H9 (cell line): ENCODE measurements at regions not wholly inside any gene's neighbourhood (a gene's known extent, or its start where the extent isn't known, plus 50 kb on each side); places are given as distances from the start of the nearest gene placed in this dataset.

Experiments used
- DNase-seq: peaks from one replicate; pipeline ENCODE4 v3.0.0-alpha.2; 2017
- H2AFZ ChIP-seq: one replicate; pipeline ENCODE4 v1.6.1; 2013; ENCODE audit warnings: mild to moderate bottlenecking, low read length, control low read depth, moderate library complexity
- H2AK5ac ChIP-seq: 2 replicates; pipeline ENCODE4 v1.6.1; 2013; ENCODE audit warnings: low read length, control low read depth, mixed read lengths; ENCODE audit not compliant: insufficient read length
- H2BK120ac ChIP-seq: one replicate; pipeline ENCODE4 v1.6.1; 2013; ENCODE audit warnings: low read depth, mild to moderate bottlenecking, low read length, control low read depth, inconsistent platforms; ENCODE audit not compliant: poor library complexity, severe bottlenecking
- H2BK12ac ChIP-seq: 2 replicates; pipeline ENCODE4 v1.6.1; 2013; ENCODE audit warnings: low read length, control low read depth, mixed read lengths, low read depth; ENCODE audit not compliant: insufficient read length
- H2BK15ac ChIP-seq: 2 replicates; pipeline ENCODE4 v1.6.1; 2013; ENCODE audit warnings: low read depth, low read length, control low read depth
- H2BK20ac ChIP-seq: one replicate; pipeline ENCODE4 v1.6.1; 2013; ENCODE audit warnings: low read depth, mild to moderate bottlenecking, low read length, control low read depth, inconsistent platforms; ENCODE audit not compliant: poor library complexity, severe bottlenecking
- H2BK5ac ChIP-seq: 2 replicates; pipeline ENCODE4 v1.6.1; 2013; ENCODE audit warnings: low read length, control low read depth, mixed read lengths; ENCODE audit not compliant: insufficient read length
- H3K14ac ChIP-seq: 2 replicates; pipeline ENCODE4 v1.6.1; 2013; ENCODE audit warnings: low read length, control low read depth; ENCODE audit not compliant: insufficient read depth
- H3K18ac ChIP-seq: 2 replicates; pipeline ENCODE4 v1.6.1; 2013; ENCODE audit warnings: low read depth, mild to moderate bottlenecking, mixed read lengths, low read length, control low read depth; ENCODE audit not compliant: insufficient read length
- H3K23ac ChIP-seq: 2 replicates; pipeline ENCODE4 v1.6.1; 2013; ENCODE audit warnings: low read length, control low read depth, mixed read lengths, low read depth; ENCODE audit not compliant: insufficient read length
- H3K23me2 ChIP-seq: 2 replicates; pipeline ENCODE4 v1.6.1; 2013; ENCODE audit warnings: low read depth, mild to moderate bottlenecking, mixed read lengths, low read length, control low read depth; ENCODE audit not compliant: insufficient read length, poor library complexity, severe bottlenecking
- H3K27ac ChIP-seq: 2 replicates; pipeline ENCODE4 v1.5.1; 2013; ENCODE audit warnings: low read length, control low read depth, mixed read lengths, low read depth; ENCODE audit not compliant: insufficient read length
- H3K27me3 ChIP-seq: 2 replicates; pipeline ENCODE4 v1.6.1; 2013; ENCODE audit warnings: low read length, control low read depth, inconsistent platforms; ENCODE audit not compliant: insufficient read depth
- H3K4ac ChIP-seq: 2 replicates; pipeline ENCODE4 v1.6.1; 2013; ENCODE audit warnings: low read depth, mild to moderate bottlenecking, control low read depth, inconsistent platforms, low read length, moderate library complexity
- H3K4me1 ChIP-seq: 2 replicates; pipeline ENCODE4 v1.6.1; 2013; ENCODE audit warnings: low read length, control low read depth, inconsistent platforms; ENCODE audit not compliant: insufficient read depth
- H3K4me2 ChIP-seq: 2 replicates; pipeline ENCODE4 v1.6.1; 2013; ENCODE audit warnings: low read length, control low read depth, mixed read lengths; ENCODE audit not compliant: insufficient read length, insufficient read depth
- H3K56ac ChIP-seq: 2 replicates; pipeline ENCODE4 v1.6.1; 2013; ENCODE audit warnings: low read depth, mild to moderate bottlenecking, mixed read lengths, low read length, control low read depth; ENCODE audit not compliant: insufficient read length
- H3K79me1 ChIP-seq: 2 replicates; pipeline ENCODE4 v1.6.1; 2013; ENCODE audit warnings: low read depth, mild to moderate bottlenecking, moderate library complexity, low read length, control low read depth, inconsistent platforms; ENCODE audit not compliant: insufficient read depth, poor library complexity, severe bottlenecking
- H3K79me2 ChIP-seq: 2 replicates; pipeline ENCODE4 v1.6.1; 2013; ENCODE audit warnings: low read length, control low read depth, inconsistent platforms; ENCODE audit not compliant: insufficient read depth
- H3K9ac ChIP-seq: 2 replicates; pipeline ENCODE4 v1.6.1; 2013; ENCODE audit warnings: low read length, control low read depth, mixed read lengths; ENCODE audit not compliant: insufficient read length; ENCODE audit errors: extremely low read depth
- H3K9me3 ChIP-seq: one replicate; pipeline ENCODE4 v1.6.1; 2013; ENCODE audit warnings: low read depth, low read length, inconsistent platforms; ENCODE audit not compliant: control insufficient read depth
- H3T11ph ChIP-seq: one replicate; pipeline ENCODE4 v1.6.1; 2013; ENCODE audit warnings: mild to moderate bottlenecking, low read length, control low read depth, inconsistent platforms
- H4K20me1 ChIP-seq: one replicate; pipeline ENCODE4 v1.6.1; 2013; ENCODE audit not compliant: control insufficient read depth, insufficient read length, insufficient read depth
- H4K5ac ChIP-seq: 2 replicates; pipeline ENCODE4 v1.6.1; 2013; ENCODE audit warnings: low read depth, mild to moderate bottlenecking, mixed read lengths, low read length, control low read depth; ENCODE audit not compliant: insufficient read length
- H4K8ac ChIP-seq: replicated peaks from 2 replicates; pipeline ENCODE4 v1.6.1; 2013; ENCODE audit warnings: low read length, control low read depth, mixed read lengths, low read depth; ENCODE audit not compliant: insufficient read length
- H4K91ac ChIP-seq: 2 replicates; pipeline ENCODE4 v1.6.1; 2013; ENCODE audit warnings: low read depth, mild to moderate bottlenecking, moderate library complexity, mixed read lengths, low read length, control low read depth; ENCODE audit not compliant: insufficient read length
- H3K27ac Mint-ChIP-seq, 3 experiments: 2 replicates in 2 of 3; 3 replicates in 1 of 3; pipeline ENCODE4 v1.8.0; 2020 to 2021; ENCODE audit warnings: mixed read lengths in 3 of 3, mild to moderate bottlenecking in 1 of 3, moderate library complexity in 1 of 3
- H3K27me3 Mint-ChIP-seq: 2 replicates; pipeline ENCODE4 v1.8.0; 2021; ENCODE audit warnings: low read depth, mild to moderate bottlenecking, moderate library complexity, mixed read lengths
- H3K36me3 Mint-ChIP-seq, 3 experiments: 2 replicates in 2 of 3; 3 replicates in 1 of 3; pipeline ENCODE4 v1.8.0; 2020 to 2021; ENCODE audit warnings: low read depth in 3 of 3, mixed read lengths in 3 of 3; ENCODE audit not compliant: insufficient read depth in 1 of 3
- H3K4me1 Mint-ChIP-seq, 2 experiments: 2 replicates each; pipeline ENCODE4 v1.8.0; 2020; ENCODE audit warnings: mixed read lengths in 2 of 2
- H3K4me3 Mint-ChIP-seq, 2 experiments: 2 replicates in 1 of 2; 3 replicates in 1 of 2; pipeline ENCODE4 v1.8.0; 2020 to 2021; ENCODE audit warnings: mild to moderate bottlenecking in 2 of 2, mixed read lengths in 2 of 2, moderate library complexity in 1 of 2
- H3K9me3 Mint-ChIP-seq, 2 experiments: 2 replicates in 1 of 2; 3 replicates in 1 of 2; pipeline ENCODE4 v1.8.0; 2020; ENCODE audit warnings: mild to moderate bottlenecking in 2 of 2, mixed read lengths in 2 of 2, moderate library complexity in 1 of 2
- WGBS: extraction: QIAGEN DNeasy Blood & Tissue Kit; methylation state at CpG from one replicate; pipeline ENCODE4 v1.1.7; 2013; ENCODE audit warnings: missing lambda C conversion rate, low lambda C conversion rate, mixed read lengths; ENCODE audit not compliant: insufficient read length; ENCODE audit errors: extremely low coverage; 5-methylcytosine and 5-hydroxymethylcytosine counted together
- TF ChIP-seq, protein P1 (sequence below): fragments of 200-600 bp; sonication (generic); conservative IDR thresholded peaks from 3 replicates; pipeline ENCODE4 v1.8.0; 2021; ENCODE audit warnings: antibody characterized with exemption, mild to moderate bottlenecking

DNA sequence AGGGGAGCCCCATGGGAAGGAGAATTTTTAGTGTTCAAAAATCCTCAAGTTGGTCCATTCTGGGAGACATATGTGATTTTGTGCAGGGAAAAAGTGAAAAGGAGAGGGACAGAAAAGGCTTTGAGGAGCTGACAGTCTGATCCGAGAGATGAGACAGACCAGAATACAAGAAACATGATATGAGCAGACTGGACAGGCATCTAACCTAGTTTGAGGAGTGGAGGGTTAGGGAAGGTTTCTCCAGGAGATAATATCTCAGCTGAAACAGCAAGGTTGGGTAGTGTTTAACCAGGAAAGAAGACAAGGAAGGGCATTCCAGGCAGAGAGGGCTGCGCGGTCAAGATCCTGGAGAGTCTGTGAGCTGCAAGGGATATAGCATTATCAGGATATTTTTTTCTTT is 101.4 kb upstream of the NCAM1 start:
- Histone ChIP-seq H3K14ac (no peak overlapping the region), H3K9me3 (no peaks in the 10 kb centered on the region), H2BK20ac (no peak overlapping the region), H4K8ac (no peak overlapping the region), H3K4me1 (no peaks in the 10 kb centered on the region), H3K79me1 (no peaks in the 10 kb centered on the region), H2BK15ac (no peak overlapping the region), H3K4me2 (no peak overlapping the region), H3K23me2 (no peaks in the 10 kb centered on the region), H2BK120ac (no peak overlapping the region), H2AK5ac (no peak overlapping the region), H3K79me2 (no peaks in the 10 kb centered on the region), H3K4ac (no peak overlapping the region), H2BK5ac (no peak overlapping the region), H3K27ac (no peak overlapping the region), H4K91ac (no peak overlapping the region), H3T11ph (no peak overlapping the region), H4K20me1 (no peaks in the 10 kb centered on the region), H2BK12ac (no peak overlapping the region), H3K9ac (no peak overlapping the region), H3K18ac (no peak overlapping the region), H3K23ac (no peak overlapping the region), H3K56ac (no peak overlapping the region), H2AFZ (no peak overlapping the region), H4K5ac (no peak overlapping the region), H3K27me3 (no peaks in the 10 kb centered on the region)
- Mint-ChIP-seq H3K36me3 (peaks cover 1 to 6% (median 2%) of the 10 kb centered on the region in 3 experiments; a peak in 1 of 7 replicates), H3K4me1 (peaks cover 13 to 15% of the 10 kb centered on the region in 2 experiments), H3K27me3 (peaks cover 3% of the 10 kb centered on the region; the same call in 1 of the 2 replicates), H3K4me3 (no peak overlapping the region), H3K27ac (no peak overlapping the region), H3K9me3 (peaks cover 6 to 17% of the 10 kb centered on the region in 2 experiments; a peak in 4 of 5 replicates)
- TF ChIP-seq, protein P1, sequence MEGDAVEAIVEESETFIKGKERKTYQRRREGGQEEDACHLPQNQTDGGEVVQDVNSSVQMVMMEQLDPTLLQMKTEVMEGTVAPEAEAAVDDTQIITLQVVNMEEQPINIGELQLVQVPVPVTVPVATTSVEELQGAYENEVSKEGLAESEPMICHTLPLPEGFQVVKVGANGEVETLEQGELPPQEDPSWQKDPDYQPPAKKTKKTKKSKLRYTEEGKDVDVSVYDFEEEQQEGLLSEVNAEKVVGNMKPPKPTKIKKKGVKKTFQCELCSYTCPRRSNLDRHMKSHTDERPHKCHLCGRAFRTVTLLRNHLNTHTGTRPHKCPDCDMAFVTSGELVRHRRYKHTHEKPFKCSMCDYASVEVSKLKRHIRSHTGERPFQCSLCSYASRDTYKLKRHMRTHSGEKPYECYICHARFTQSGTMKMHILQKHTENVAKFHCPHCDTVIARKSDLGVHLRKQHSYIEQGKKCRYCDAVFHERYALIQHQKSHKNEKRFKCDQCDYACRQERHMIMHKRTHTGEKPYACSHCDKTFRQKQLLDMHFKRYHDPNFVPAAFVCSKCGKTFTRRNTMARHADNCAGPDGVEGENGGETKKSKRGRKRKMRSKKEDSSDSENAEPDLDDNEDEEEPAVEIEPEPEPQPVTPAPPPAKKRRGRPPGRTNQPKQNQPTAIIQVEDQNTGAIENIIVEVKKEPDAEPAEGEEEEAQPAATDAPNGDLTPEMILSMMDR, result no peak
- no peak for DNase-seq
- WGBS, result no CpG with 5 or more reads among the region's 3 CpGs
